GM20000 (cell line): ENCODE measurements at regions not wholly inside any gene's neighbourhood (a gene's known extent, or its start where the extent isn't known, plus 50 kb on each side); places are given as distances from the start of the nearest gene placed in this dataset.

Experiments
- DNase-seq: peaks from one replicate; pipeline ENCODE4 v3.0.0; 2012; ENCODE audit warnings: low spot score
- CTCF ChIP-seq: IDR thresholded peaks from 2 replicates; pipeline ENCODE4 v1.5.1; 2012; ENCODE audit warnings: mild to moderate bottlenecking, control low read depth; ENCODE audit errors: extremely low read depth, missing control alignments

GRCh38 chr5:68557162-68557936 is 341.8 kb downstream of the PIK3R1 start:
- no peak for DNase-seq
- no peak for TF ChIP-seq CTCF

DNA sequence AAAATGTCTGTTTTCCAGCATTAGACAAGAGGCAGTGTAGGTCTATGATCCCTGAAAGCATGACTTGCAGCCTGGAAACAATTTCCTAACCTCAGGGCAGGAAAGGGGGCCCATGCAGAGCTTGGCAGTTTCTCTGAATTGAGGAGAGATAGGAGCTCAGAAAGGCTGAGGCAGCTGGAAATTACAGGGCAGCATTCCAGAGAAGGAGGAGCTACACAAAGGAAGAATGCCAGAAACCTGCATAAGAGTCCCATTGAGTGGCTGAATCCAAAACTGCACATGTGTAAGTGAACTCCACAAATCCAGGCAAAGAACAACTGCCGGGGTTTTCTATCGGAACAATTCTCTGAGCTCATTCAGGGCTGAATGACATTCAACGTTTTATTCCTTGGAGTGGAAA is 346.8 kb downstream of the PIK3R1 start:
- no peak for DNase-seq
- no peak for TF ChIP-seq CTCF

DNA sequence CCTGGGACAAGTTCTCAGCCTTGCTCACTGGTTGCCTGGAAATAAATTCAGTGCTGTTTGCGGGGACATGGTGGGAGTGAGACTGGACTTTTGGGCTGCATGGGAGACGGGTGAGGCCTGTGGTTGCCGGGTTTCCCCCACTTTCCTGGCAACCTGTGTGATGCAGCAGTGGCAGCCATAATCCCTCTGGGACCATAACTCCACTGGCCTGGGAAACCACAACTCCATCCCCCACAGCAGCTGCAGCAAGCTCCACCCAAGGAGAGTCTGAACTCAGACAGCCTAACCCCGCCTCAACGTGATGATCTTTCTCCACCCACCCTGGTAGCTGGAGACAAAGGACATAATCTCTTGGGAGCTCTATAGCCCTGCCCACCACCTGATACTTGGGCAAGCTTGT is 349.9 kb downstream of the PIK3R1 start:
- TF ChIP-seq CTCF: no peak
- peak; percentile 10 for DNase-seq

DNA sequence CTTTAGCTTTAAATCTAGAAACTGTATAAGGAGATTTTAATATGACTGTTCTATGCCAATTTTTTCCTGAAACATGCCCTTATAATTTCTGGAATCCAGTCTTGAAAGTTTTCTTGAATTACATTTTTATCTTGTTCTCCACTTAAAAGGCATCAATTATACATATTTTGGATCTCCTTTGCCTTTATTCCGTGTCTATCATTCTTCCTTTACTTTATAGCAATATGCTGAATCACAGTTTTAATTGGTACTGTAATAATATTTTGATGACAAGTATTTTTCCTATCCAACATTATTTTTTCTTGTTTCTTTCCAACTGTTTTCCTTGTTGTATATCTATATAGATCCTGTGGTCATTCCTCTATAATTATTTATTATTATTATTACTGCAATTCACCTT is 361.2 kb downstream of the PIK3R1 start:
- TF ChIP-seq CTCF: no peak

DNA sequence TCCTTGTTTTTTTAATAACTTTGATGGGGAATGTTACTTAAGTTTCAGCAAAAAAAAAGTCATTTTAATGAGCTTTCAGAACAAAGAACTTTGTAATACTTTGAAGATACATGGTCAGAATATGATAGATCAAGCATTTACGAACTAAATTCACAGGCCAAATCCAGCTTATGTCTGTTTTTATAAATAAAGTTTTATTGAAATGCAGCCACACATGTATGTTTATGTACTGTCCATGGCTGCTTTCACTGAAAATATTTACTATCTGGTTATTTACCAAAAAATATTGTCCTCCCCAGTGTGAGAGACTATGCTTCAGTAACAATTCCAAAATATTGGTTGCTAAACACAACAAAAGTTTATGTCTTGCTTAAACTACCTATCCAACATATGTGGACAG is 366.7 kb downstream of the PIK3R1 start:
- no peak for TF ChIP-seq CTCF
- DNase-seq: no peak

More for the DNA sequence above, 361.2 kb downstream of the PIK3R1 start:
- DNase-seq: no peak

DNA sequence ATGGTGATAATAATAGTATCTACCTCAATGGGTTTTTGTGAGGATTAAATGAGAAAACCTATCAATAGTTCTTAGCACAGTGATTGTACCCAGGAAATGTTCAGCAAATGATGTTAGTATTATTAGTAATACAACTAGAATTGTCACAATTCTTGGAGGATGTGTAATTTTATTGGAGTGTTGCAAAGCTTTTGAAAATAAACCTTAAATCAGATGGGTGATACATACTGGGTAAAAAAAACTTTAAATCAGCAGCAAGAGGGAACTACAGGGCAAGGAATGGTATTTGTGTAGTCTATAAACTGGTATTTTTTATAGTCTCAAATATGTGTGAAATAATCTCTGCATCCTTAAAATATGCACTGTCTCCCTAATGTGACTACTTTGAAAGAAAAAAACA is 371.6 kb downstream of the PIK3R1 start:
- TF ChIP-seq CTCF: no peak
- DNase-seq: no peak

GRCh38 chr5:68591850-68592249 is 376.3 kb downstream of the PIK3R1 start:
- no peak for TF ChIP-seq CTCF
- no peak for DNase-seq
